HEK293 (cell line): ENCODE measurements at regions not wholly inside any gene's neighbourhood (a gene's known extent, or its start where the extent isn't known, plus 50 kb on each side); places are given as distances from the start of the nearest gene placed in this dataset.

Source experiments
- CTCF ChIA-PET: fragments of 350-600 bp; formaldehyde crosslinking; extraction: SDS; loops from one replicate; lab custom pipeline; 2021; ENCODE audit warnings: antibody characterized with exemption; lab: Yijun Ruan, JAX
- POLR2A ChIA-PET: fragments of 300-600 bp; formaldehyde crosslinking; extraction: SDS; loops from one replicate; lab custom pipeline; 2020; ENCODE audit warnings: antibody characterized with exemption, inconsistent platforms; lab: Yijun Ruan, JAX
- H3K27ac ChIP-seq: fragments of 200-500 bp; sonication (Bioruptor generic); 2 replicates; pipeline ENCODE4 v1.5.1; 2014; ENCODE audit warnings: low read depth, low read length, control low read depth, inconsistent platforms; ENCODE audit errors: extremely low read depth
- H3K36me3 ChIP-seq, 2 experiments: fragments of 200-500 bp in 1 of 2; sonication (Bioruptor generic) in 1 of 2; 1 replicate in 1 of 2; 2 replicates in 1 of 2; pipeline ENCODE4 v1.5.1; 2014 to 2017; ENCODE audit warnings: inconsistent platforms in 2 of 2, low read length in 2 of 2; ENCODE audit not compliant: control insufficient read depth in 2 of 2, insufficient read depth in 1 of 2
- H3K4me1 ChIP-seq: fragments of 200-500 bp; sonication (Bioruptor generic); 2 replicates; pipeline ENCODE4 v1.5.1; 2014; ENCODE audit warnings: mild to moderate bottlenecking, low read length, inconsistent platforms; ENCODE audit not compliant: control insufficient read depth, insufficient read depth
- H3K4me3 ChIP-seq: 2 replicates; pipeline ENCODE4 v1.5.1; 2011; ENCODE audit warnings: low read depth, mild to moderate bottlenecking, control low read depth, low read length, moderate library complexity
- H3K9me3 ChIP-seq: fragments of 200-500 bp; sonication (Bioruptor generic); 2 replicates; pipeline ENCODE4 v1.5.1; 2014; ENCODE audit warnings: low read depth, low read length, inconsistent platforms; ENCODE audit not compliant: control insufficient read depth, insufficient read depth
- ELK4 ChIP-seq: IDR thresholded peaks from 2 replicates; pipeline ENCODE4 v1.6.1; 2011; ENCODE audit warnings: mild to moderate bottlenecking, low read depth, low read length, borderline replicate concordance
- GLI4 ChIP-seq: fragments of 450-650 bp; formaldehyde crosslinking; IDR thresholded peaks from 2 replicates; pipeline ENCODE4 v1.5.1; 2016; ENCODE audit warnings: missing biosample characterization, missing genetic modification characterization
- HOXC10 ChIP-seq: sonication (generic); formaldehyde crosslinking; IDR thresholded peaks from 2 replicates; pipeline ENCODE4 v1.8.1; 2023; ENCODE audit warnings: mild to moderate bottlenecking, missing genetic modification reagents
- MEIS1 ChIP-seq: sonication (generic); formaldehyde crosslinking; IDR thresholded peaks from 2 replicates; pipeline ENCODE4 v1.8.1; 2022; ENCODE audit warnings: missing genetic modification reagents, mild to moderate bottlenecking, borderline replicate concordance
- PRDM1 ChIP-seq: fragments of 450-650 bp; formaldehyde crosslinking; IDR thresholded peaks from 2 replicates; pipeline ENCODE4; 2016; ENCODE audit warnings: missing biosample characterization, missing genetic modification characterization
- SCRT1 ChIP-seq: fragments of 450-650 bp; formaldehyde crosslinking; IDR thresholded peaks from 2 replicates; pipeline ENCODE4 v1.5.1; 2016; ENCODE audit warnings: missing biosample characterization, missing genetic modification characterization, borderline replicate concordance
- SETDB1 ChIP-seq: IDR thresholded peaks from one replicate; pipeline ENCODE4 v1.6.1; 2017; ENCODE audit warnings: mild to moderate bottlenecking, low read length, moderate library complexity, mixed read lengths; ENCODE audit not compliant: insufficient read length
- SP7 ChIP-seq: fragments of 450-650 bp; formaldehyde crosslinking; IDR thresholded peaks from 2 replicates; pipeline ENCODE4 v1.5.1; 2016; ENCODE audit warnings: missing biosample characterization, missing genetic modification characterization
- ZBTB10 ChIP-seq: fragments of 450-650 bp; formaldehyde crosslinking; IDR thresholded peaks from 2 replicates; pipeline ENCODE4 v1.5.1; 2016; ENCODE audit warnings: missing biosample characterization, missing genetic modification characterization
- ZBTB20 ChIP-seq: fragments of 450-650 bp; formaldehyde crosslinking; IDR thresholded peaks from 2 replicates; pipeline ENCODE4 v1.5.1; 2016; ENCODE audit warnings: missing biosample characterization, missing genetic modification characterization
- ZFP69B ChIP-seq: fragments of 450-650 bp; formaldehyde crosslinking; IDR thresholded peaks from 2 replicates; pipeline ENCODE4 v1.5.1; 2016; ENCODE audit warnings: missing biosample characterization, missing genetic modification characterization
- ZIC2 ChIP-seq: fragments of 450-650 bp; formaldehyde crosslinking; IDR thresholded peaks from 2 replicates; pipeline ENCODE4 v1.5.1; 2016; ENCODE audit warnings: missing biosample characterization, missing genetic modification characterization
- ZNF266 ChIP-seq: fragments of 450-650 bp; formaldehyde crosslinking; IDR thresholded peaks from 2 replicates; pipeline ENCODE4 v1.5.1; 2016; ENCODE audit warnings: missing biosample characterization, missing genetic modification characterization, low read depth
- ZNF366 ChIP-seq: fragments of 450-650 bp; formaldehyde crosslinking; conservative IDR thresholded peaks from 2 replicates; pipeline ENCODE4 v1.5.1; 2016; ENCODE audit warnings: missing biosample characterization, missing genetic modification characterization
- ZNF37A ChIP-seq: fragments of 450-650 bp; IDR thresholded peaks from 2 replicates; pipeline ENCODE4 v1.5.1; 2018; ENCODE audit warnings: missing biosample characterization, missing genetic modification characterization
- ZNF433 ChIP-seq: fragments of 450-650 bp; formaldehyde crosslinking; IDR thresholded peaks from 2 replicates; pipeline ENCODE4 v1.5.1; 2016; ENCODE audit warnings: missing biosample characterization, missing genetic modification characterization, low read depth
- ZNF449 ChIP-seq: fragments of 450-650 bp; formaldehyde crosslinking; IDR thresholded peaks from 2 replicates; pipeline ENCODE4 v1.5.1; 2017; ENCODE audit warnings: missing biosample characterization, mild to moderate bottlenecking, missing genetic modification characterization, moderate library complexity
- ZNF513 ChIP-seq: fragments of 450-650 bp; IDR thresholded peaks from 2 replicates; pipeline ENCODE4 v1.5.1; 2018; ENCODE audit warnings: missing biosample characterization, missing genetic modification characterization
- ZNF580 ChIP-seq: fragments of 450-650 bp; formaldehyde crosslinking; IDR thresholded peaks from 2 replicates; pipeline ENCODE4 v1.5.1; 2016; ENCODE audit warnings: missing biosample characterization, missing genetic modification characterization
- ZNF600 ChIP-seq: fragments of 450-650 bp; formaldehyde crosslinking; IDR thresholded peaks from 2 replicates; pipeline ENCODE4 v1.5.1; 2016; ENCODE audit warnings: missing biosample characterization, missing genetic modification characterization
- ZNF629 ChIP-seq: fragments of 450-650 bp; formaldehyde crosslinking; IDR thresholded peaks from 2 replicates; pipeline ENCODE4 v1.5.1; 2017; ENCODE audit warnings: missing biosample characterization, missing genetic modification characterization
- ZNF768 ChIP-seq: fragments of 450-650 bp; formaldehyde crosslinking; IDR thresholded peaks from 2 replicates; pipeline ENCODE4 v1.5.1; 2018; ENCODE audit warnings: missing biosample characterization, mild to moderate bottlenecking, missing genetic modification characterization
- ZNF830 ChIP-seq: fragments of 450-650 bp; IDR thresholded peaks from 2 replicates; pipeline ENCODE4 v1.5.0; 2018; ENCODE audit warnings: missing biosample characterization, missing genetic modification characterization, low read depth, mild to moderate bottlenecking, moderate library complexity

GRCh38 chr2:71934595-71935261 lies 212.9 kb downstream of the CYP26B1 start:
- CTCF ChIA-PET = interaction anchor here (0.6 to 1.5 kb wide), 4 partner anchors 11 to 220 kb away, joined by 3 to 11 read pairs (median 4); no protein-coding TSS in a partner anchor
- no peak overlapping the region for H3K4me3 ChIP-seq
- H3K4me1 ChIP-seq = peaks cover 5% of the 10 kb centered on the region; the same call in 1 of the 2 replicates
- no peak for TF ChIP-seq ZNF433 (tag by site-specific recombination)
- TF ChIP-seq GLI4 = no peak
- no peak for TF ChIP-seq ZNF366
- TF ChIP-seq ZNF266 (tag by site-specific recombination) = no peak
- no peak for TF ChIP-seq SCRT1
- no peak for TF ChIP-seq ZBTB20 (tag by site-specific recombination)
- TF ChIP-seq ZNF600 (tag by site-specific recombination) = no peak
- TF ChIP-seq ZIC2 (tag by site-specific recombination) = 0 out of 2 replicates have a peak, but pooled peaks have one; percentile 10
- TF ChIP-seq ZBTB10 (tag by site-specific recombination) = no peak
- POLR2A ChIA-PET = no interaction called here
- H3K27ac ChIP-seq = no peak overlapping the region
- H3K9me3 ChIP-seq = no peaks in the 10 kb centered on the region
- H3K36me3 ChIP-seq = no peaks in the 10 kb centered on the region

GRCh38 chr2:71934320-71934593 lies 213.4 kb downstream of the CYP26B1 start:
- no peak overlapping the region for H3K4me3 ChIP-seq
- CTCF ChIA-PET = interaction anchor here (0.6 to 1.5 kb wide), 4 partner anchors 10 to 701 kb away, joined by 3 to 11 read pairs (median 5); no protein-coding TSS in a partner anchor
- H3K4me1 ChIP-seq = peaks cover 6% of the 10 kb centered on the region; the same call in 1 of the 2 replicates
- TF ChIP-seq PRDM1 (tag by site-specific recombination) (no peak), MEIS1 (CRISPR knock-in tag) (no peak), ZNF449 (tag by site-specific recombination) (no peak), ZFP69B (no peak), ZNF629 (tag by site-specific recombination) (no peak), ZNF580 (tag by site-specific recombination) (no peak), ZNF768 (no peak), ZNF513 (tag by site-specific recombination) (no peak), SETDB1 (no peak), SP7 (tag by site-specific recombination) (no peak), ELK4 (no peak), ZNF830 (no peak), HOXC10 (no peak), ZNF37A (tag by site-specific recombination) (no peak)
- H3K9me3 ChIP-seq = no peaks in the 10 kb centered on the region
- H3K36me3 ChIP-seq = no peaks in the 10 kb centered on the region
- POLR2A ChIA-PET = no interaction called here
- no peak overlapping the region for H3K27ac ChIP-seq
